Left lobe of liver (tissue), 2 donors: ENCODE measurements at regions not wholly inside any gene's neighbourhood (a gene's known extent, or its start where the extent isn't known, plus 50 kb on each side); places are given as distances from the start of the nearest gene placed in this dataset.
A peak's percentile ranks its signal among the peaks of the same experiment; 100 is the strongest.

Source experiments
- ATAC-seq: fragments of 200-7000 bp; cut with Tn5 transposase; one replicate; pipeline ENCODE4 v1.9.1; 2020; ENCODE audit warnings: mild to moderate bottlenecking, moderate library complexity
- DNase-seq: peaks from one replicate; pipeline ENCODE4 v3.0.0-alpha.2; 2020; ENCODE audit warnings: low spot score
- donor health status: DM: no; HTN: no; CAD: no; lungs with moderate emphysema.
- donor health status: DM: no; HTN: yes; CAD: no.

DNA sequence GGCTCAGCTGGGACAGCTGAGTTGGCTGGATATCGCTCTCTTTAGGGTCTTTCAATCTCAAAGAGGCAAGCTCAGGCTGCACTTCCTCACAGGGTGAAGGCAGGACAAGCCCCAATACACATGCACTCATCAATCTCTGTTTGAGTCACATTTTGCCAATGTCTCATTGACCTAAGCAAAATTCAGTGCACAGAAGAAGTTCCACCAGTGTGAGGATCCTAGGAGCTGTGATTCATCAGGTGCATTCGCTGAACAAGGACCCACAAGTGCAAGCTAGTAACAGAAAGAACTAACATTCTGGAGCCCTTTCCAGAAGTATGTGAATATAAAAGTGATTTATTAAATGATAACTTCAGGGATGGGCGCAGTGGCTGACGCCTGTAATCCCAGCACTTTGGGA, 477.2 kb downstream of the GPAM start:
- ATAC-seq (no peak), DNase-seq (no peak)

DNA sequence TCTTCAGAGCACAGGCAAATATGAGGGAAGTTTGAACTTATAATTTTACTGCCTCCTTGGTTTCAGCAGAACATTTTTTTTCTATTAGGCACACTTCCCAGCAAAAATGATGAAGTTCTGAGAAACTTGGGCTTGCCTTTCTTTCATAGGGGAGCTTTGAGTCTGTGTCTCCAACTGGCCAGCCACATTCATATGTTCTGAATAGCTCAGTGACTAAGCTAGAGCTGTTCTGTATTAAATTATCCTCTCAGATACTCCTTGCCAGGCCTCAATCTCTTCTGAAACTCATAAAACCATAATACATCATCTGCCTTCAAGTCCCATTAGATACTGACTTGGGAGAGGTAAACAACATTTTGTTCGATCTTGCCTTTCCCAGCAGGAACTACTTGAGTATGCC, 476.5 kb downstream of the GPAM start:
- DNase-seq (no peak), ATAC-seq (no peak)

DNA sequence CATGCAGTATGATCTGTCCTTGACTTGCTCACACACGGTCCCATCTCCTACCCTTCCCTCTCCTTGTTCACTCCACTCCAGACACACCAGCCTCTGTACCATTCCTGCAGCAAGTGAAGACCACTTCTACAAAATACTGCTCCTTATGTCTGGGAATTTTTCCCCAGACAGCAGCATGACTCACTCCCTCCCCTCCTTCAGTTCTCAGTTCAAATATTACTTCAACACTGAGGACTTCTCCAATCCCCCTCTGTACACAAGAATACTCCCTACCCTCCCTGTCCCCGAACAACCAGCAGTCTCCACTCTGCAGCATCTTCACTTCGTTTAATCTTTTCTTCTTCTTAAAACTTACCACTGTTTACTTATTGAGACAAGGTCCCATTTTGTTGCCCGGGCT, 474.0 kb downstream of the GPAM start:
- DNase-seq = no peak
- ATAC-seq = no peak

DNA sequence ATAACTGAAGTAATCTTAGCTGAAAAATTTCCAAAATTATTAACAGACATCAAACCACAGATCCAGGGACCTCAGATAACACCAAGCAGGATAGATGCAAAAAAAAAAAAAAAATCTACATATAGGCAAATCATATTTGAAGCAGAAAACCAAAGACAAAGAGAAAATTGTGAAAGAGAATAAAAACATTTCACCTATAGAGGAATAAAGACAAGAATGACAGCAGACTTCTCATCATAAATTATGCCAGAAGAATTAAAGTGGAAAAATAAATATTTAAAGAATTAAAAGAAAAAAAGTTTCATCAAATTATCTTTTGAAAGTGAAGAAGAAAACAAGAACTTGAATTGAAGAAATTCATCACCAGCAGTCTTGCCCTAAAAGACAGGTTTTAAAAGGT, 467.5 kb downstream of the GPAM start:
- no peak for ATAC-seq

DNA sequence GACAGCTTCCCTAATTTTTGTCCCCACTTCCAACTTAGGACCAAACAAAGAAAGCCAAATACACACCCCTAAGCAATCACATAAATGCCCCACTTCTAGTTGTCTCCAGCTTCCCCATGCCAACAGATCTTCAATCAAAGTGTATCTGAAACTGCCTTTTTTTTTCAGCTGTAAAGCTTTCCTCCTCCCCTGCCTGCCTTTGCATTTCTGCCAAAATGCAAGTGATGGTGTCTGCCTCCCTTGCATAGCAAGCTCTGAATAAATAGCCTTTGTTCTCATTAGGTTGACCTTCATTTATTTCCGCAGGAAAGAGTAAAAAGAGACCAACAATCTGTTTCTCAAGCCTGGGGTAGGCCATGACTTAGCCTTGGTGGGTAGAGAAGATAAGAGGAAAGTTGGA, 459.4 kb downstream of the GPAM start:
- DNase-seq (no peak), ATAC-seq (no peak)

More for the DNA sequence above, 467.5 kb downstream of the GPAM start:
- DNase-seq = no peak

DNA sequence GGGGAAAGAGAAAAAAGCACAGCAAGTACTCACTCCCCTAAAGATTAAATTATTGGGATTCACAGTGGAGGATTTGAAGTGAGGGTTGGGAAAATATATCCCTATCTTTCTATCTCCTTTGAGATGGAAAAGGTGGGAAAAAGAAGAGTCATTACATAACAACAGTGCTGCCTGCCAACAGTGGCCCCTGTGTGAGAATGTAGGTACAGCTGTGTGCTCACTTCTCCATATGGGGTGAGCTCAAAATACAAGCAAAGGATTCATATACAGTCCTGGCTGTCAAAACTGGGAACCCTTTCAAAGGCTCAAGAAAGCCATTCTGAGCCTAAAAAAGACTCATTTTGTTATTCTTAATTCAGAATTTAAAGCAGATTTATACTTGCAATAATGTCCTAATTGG, 458.5 kb downstream of the GPAM start:
- DNase-seq (no peak), ATAC-seq (no peak)

DNA sequence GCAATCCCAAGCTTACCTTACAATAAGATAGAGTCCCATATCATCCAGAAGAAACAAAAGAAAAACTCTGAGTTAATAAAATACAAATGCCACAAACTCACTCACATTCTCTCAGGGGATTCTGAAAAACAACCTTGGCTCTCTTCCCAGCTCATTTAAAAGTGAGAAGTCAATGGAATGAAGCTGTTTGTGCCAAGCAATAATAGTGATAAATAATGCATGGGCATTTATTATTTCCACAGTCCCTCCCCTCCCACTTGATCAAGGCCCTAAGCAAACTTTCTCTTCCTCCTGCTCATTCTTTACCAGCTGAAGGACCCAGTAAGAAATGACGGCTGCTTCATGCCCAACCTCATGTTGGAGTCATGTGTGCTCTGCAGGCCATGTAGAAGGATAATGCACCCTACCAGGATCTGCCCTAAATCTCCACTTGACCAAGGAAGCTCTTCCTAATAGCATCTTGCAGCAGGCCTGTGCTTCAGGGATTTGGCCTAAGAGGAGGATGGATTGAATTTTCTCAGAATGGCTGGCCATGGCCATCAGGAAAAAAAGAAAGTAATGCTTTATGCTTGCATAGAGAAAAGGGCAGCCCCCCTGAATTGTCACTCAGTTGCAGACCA, 451.3 kb downstream of the GPAM start:
- ATAC-seq = no peak
- DNase-seq = no peak

DNA sequence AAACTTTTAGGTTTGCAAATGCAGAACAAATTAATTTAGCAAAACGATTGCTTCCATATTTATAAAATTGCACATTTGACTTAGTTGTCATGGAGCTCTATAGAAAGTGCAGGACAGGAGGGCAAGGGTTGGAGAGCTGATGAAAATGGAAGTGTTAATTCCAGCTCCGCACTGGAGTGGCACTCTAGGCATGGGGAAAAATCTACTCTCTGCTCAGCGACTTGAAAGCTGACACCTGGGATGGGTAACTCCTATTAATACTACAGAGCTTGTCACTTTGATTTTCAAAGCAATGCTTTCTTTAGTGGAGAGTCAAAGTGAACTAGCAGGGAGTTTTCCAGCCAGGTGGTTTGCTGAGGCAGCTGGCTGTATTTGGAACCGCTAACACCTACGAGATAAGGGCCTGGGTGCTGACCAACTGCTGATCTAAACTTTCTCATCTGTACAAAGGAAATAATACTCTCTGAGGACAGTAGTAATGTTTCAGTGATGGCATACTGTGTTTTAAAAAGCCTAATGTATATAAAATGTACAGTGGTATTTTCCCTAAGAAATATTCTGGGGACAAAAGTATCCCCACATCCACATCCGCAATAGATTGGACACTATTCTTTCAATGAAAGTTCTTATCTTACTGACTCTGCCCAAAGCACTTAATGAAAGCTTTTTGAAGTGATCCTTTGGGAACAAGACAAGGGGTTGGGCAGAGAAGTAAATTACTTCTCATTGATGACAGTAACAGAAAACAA, 444.3 kb downstream of the GPAM start:
- DNase-seq (no peak), ATAC-seq (no peak)

DNA sequence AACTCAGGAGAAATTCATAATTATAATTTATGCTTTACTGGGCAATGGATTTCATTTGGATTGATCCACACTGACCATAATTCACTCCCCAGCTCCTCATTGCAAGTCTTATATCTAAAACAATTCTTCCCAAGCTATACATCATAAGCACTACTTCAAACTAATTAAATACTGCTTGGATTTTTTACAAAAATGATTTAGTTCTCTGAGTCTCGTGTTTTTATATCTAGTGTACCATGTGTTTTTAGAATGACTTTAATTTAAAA, 443.8 kb downstream of the GPAM start:
- DNase-seq = no peak
- ATAC-seq = no peak

DNA sequence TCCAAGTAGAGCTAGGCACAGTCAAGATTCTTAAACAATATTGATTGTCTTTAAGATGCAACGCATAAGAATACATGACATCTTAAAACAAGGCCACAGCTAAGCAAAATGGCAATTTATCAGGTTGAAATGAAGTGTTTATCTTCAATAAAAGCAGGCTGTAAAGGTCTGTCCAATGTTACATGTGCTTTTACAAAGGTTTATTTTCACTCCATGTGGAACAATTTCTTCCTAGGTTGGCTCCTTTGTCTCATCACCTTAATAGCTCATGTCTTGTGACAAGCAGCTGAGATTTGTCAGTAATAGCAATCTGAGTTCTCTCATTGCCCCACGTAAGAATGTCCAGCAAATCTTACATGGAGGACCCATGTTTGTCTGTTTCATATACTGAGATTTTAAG, 437.6 kb downstream of the GPAM start:
- DNase-seq (no peak), ATAC-seq (no peak)

DNA sequence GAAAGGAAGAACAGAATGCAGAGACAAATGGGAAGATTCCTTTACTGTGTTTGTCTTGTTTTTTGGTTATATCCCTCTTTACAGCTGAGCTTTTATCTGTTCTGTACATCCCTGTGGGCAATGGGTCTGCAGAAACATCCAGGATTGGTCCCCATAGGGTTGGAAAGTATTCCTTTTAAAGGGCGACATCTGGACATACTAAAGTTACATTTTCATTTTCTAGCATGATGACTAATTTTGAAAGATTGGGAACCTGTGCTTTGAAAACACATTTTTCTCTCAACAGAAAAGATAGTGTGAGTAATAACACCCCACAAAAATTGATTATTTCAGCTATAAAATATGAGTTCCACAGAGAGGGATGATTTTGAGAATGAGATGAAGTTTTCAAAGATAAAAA, 435.8 kb downstream of the GPAM start:
- ATAC-seq (no peak), DNase-seq (no peak)

DNA sequence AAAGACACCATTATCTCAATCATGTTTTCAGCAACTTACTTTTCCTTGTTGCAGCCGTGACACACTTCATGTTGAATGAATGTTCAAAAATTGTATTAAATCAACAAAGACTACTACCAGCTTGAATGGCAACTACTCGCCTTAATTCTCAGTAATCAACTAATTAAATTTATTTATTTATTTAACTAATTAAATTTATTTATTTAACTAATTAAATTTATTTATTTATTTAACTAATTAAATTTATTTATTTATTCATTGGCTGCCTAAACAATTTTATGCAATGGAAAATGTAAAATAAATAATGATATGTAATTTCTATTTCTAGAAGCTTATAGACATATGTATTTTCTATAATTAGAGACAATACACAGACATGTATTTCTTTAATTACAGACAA, 435.4 kb downstream of the GPAM start:
- DNase-seq (no peak), ATAC-seq (no peak)

DNA sequence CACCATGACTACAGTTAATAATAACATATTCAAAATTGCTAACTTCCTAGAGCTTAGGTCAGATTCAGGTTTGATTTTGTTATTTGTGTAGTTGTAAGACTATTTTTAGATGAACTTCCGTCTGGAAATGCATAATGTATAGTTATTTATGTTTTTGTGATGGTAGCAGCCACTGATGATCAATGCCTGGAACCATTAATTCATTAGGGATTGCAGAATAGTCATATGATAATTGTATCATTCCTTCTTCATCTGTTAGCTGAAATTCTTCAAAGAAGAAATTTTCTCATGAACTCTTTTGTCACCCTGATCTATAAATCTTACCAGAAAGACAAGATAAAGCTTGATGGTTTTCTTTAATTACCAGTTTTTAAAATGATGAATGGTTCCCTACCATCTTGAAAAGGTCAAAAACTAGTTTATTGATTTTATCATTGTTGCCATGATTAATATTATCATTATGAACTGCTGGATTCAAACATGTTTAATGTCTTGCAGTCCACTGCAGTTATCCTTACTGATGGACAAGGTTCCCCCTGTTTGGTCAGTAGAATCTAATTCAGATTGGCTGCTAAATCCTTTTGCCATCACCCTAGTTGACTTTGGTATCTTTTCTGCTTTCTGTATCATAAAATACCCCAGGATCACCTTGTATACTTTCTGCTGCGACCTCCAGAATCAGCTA, 433.3 kb downstream of the GPAM start:
- DNase-seq = no peak
- ATAC-seq = no peak

DNA sequence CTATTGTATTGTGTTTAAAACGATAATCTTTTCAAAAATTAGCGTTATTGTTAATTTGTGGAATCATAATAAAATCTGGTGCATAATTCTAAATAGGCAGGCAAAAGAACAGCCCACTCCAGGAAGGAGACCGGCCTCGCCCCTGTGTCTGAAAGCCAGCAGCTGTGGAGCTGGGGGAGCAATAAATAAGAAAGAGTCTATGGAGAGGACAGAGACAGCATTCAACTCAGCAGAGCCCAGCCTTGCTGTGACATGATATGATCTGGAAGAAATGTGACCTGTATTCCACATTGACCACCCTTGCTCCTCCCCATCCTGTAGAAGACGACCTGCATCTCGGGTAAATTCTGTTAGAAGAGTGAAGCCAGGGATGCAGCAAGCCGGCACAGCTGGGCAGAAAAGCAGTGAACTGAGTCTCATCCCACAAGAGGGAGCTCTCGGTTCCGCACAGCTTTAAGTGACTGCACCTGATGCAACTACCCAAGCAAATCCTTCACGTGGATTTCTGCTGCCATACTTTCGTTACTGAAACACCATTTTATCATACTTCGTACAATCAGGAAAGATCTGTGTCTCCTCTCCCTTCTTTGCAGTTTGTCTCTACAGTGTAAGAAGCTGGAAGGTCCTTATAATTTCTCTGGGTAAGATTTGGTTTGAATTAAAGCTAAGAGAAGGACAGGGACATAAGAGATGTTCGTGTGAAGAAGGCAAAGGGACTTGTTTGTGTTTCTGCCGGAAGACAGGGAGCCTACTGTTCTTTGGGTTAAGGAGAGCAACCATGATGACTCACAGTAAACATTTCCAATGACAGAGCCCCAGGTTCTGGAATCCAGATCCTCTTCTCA, 427.1 kb downstream of the GPAM start:
- DNase-seq (peak; percentile 55), ATAC-seq (peak; percentile 99)

DNA sequence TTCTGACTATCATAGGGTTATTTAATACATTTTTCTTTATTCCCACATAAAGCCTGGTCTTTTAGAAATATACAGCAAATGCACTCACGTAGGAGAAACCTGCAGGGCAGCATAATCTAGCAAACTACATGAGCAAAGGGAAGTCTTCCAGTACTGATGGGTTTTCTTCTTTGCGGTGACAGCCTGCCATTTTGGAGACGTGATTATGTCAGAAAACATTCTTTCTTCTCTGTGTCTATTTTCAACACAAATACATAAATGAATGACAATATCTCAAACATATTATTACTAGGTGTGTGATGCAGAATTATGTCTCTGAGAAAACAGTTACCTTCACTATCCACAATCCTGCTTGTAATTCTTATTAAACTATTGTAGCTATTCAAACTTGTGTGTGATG, 425.0 kb downstream of the GPAM start:
- no peak for DNase-seq
- no peak for ATAC-seq

DNA sequence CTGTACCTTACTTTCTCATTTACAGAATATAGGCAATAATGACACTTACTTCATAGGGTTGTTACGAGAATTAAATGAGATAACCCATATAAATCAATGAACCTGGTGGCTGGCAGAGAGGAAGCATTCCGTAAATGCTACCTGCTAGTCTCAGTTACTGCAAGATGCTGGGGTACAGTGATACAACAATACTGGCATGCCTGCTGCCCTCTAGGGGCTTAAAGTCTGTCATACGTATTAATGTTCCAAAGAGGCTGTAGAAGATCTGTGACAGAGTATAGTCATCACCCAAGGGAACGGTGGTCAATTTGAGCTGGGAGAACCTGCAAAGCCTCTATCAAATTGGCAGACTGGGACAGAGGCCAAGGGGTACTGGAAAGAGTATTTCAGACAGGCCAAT, 421.5 kb downstream of the GPAM start:
- no peak for DNase-seq
- ATAC-seq = no peak

DNA sequence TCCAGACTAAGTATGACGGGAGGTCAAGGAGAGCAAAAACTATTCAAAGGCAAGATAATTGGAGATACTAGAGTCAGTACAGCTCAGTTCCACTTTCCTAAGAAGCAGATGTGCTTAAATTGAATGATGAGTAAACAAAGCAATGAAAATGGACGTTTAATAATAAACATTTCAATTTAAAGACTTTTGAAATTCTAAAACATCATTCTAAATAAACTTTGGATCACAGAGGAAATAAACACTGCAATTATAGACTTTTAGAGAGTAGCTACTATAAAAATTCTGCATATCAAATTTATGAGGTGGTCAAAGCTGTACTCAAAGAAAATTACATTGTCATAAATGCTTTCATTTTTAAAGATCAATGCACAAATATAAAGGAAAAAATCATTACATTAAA, 418.3 kb downstream of the GPAM start:
- ATAC-seq = no peak
- DNase-seq = no peak

DNA sequence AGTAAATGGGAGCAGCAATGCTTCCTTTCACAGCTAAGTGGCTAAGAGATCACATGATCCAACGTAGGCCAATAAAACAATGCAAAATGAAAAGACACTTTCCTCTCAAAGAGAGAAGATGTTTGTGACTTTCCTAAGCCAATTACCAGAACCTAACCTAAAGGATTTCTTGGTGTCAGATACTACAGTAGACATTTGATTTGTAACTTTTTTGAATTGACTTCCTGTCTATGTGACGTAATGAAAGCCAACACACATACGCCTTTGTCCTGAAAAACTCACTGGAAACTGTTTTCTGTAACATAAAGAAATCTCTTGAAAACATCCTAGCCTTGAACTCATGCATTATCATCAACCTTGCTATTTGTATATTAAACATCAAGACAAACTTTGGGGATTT, 417.1 kb downstream of the GPAM start:
- DNase-seq (no peak), ATAC-seq (no peak)

DNA sequence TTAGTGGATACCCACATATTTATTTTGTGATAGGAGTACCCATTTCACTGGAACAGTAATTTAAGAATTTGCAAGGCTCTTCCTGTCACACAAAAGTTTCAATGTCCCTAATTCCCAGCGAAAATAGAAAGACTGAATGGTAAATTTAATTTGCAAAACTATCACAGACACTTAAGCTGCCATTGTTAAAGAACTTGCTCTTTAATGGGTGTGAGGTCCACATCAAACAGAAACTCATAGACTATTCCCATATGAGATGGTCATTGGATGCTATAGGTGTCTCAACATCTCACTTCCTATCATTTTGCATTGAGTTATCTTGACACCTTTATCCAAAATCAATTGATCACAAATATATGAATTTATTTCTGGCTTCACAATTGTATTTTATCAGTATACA, 415.9 kb downstream of the GPAM start:
- DNase-seq (no peak), ATAC-seq (no peak)

DNA sequence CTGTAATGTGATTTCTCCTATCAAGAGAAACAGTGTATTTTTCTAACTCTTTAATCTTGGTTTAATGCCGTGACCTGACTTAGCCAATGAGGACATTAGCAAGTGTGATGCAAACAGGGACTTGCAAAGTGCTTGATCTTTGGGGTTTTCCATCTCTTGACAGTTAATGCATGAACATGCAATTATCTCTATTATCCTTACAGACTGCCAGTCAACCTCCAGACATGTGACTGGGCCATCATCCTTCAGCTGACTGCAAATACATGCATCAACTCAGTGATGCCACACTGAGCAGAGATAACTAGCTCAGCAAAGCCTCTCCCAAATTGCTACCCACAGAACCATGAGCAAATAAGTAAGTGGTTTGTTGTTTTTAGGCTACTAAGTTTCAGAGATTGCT, 409.6 kb downstream of the GPAM start:
- ATAC-seq (no peak), DNase-seq (no peak)

DNA sequence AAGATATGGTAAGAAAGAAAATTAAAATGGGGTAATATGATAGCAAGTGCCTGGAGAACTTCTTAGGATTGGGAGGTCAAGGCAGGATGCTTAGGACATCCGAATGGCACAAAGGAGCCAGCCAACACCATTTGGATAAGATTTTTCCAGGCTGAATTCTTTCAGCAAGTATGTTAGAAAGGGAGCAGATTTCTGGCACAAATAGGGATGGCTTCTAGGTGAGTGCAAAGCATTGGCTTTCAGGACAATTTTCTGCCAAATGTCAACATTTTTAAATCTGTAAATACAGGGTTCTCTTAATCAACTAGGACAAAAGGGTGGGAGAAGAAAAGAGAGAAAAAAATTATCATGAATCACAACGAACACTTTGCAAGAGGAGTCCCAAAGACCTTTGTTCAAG, 409.1 kb downstream of the GPAM start:
- DNase-seq (no peak), ATAC-seq (no peak)

DNA sequence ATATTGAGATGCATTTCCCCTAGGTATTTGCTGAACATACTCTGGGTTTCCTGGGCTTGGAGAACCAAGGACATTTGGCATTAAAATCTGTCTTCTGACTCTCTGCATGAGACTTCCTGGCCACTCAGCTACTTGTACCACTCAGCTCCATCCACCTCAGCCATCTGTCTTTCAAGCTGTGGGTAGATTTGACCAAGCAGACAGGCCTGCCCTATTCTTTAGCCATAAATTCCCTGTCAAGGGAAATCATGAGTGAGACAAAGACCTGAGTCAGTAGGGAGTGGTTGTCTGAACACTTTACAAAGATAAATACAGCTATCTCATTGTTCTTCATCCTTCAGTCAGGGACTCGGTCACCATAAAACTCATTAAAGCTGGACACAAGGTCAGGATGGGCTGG, 399.1 kb downstream of the GPAM start:
- no peak for ATAC-seq
- no peak for DNase-seq
